Retinal pigment epithelial cell (primary cell): ENCODE measurements at regions not wholly inside any gene's neighbourhood (a gene's known extent, or its start where the extent isn't known, plus 50 kb on each side); places are given as distances from the start of the nearest gene placed in this dataset.

Experiments
- DNase-seq: peaks from one replicate; pipeline ENCODE4 v3.0.0-alpha.2; 2010; ENCODE audit warnings: low read depth
- H3K4me3 ChIP-seq: 2 replicates; pipeline ENCODE4 v1.5.1; 2011; ENCODE audit warnings: mild to moderate bottlenecking, low read length, control low read depth, moderate library complexity
- CTCF ChIP-seq: conservative IDR thresholded peaks from 2 replicates; pipeline ENCODE4 v1.5.1; 2011; ENCODE audit warnings: low read depth, low read length, control low read depth, inconsistent platforms

GRCh38 chr16:86101897-86102157 lies 202.9 kb downstream of the IRF8 start:
- TF ChIP-seq CTCF = no peak
- H3K4me3 ChIP-seq = no peak overlapping the region
- DNase-seq = no peak

GRCh38 chr16:86103320-86103719 lies 204.4 kb downstream of the IRF8 start:
- no peak for DNase-seq
- no peak overlapping the region for H3K4me3 ChIP-seq
- no peak for TF ChIP-seq CTCF

GRCh38 chr16:86104537-86105048 lies 205.6 kb downstream of the IRF8 start:
- no peak overlapping the region for H3K4me3 ChIP-seq
- no peak for DNase-seq
- no peak for TF ChIP-seq CTCF

GRCh38 chr16:86107215-86107825 lies 208.4 kb downstream of the IRF8 start:
- TF ChIP-seq CTCF = no peak
- DNase-seq = no peak

GRCh38 chr16:86108062-86108461 lies 209.1 kb downstream of the IRF8 start:
- DNase-seq = no peak
- no peak for TF ChIP-seq CTCF
- no peak overlapping the region for H3K4me3 ChIP-seq

More at GRCh38 chr16:86107215-86107825, 208.4 kb downstream of the IRF8 start:
- H3K4me3 ChIP-seq = no peak overlapping the region

GRCh38 chr16:86110134-86110533 lies 211.2 kb downstream of the IRF8 start:
- H3K4me3 ChIP-seq = no peak overlapping the region
- DNase-seq = no peak
- TF ChIP-seq CTCF = no peak

- no peak overlapping the region for H3K4me3 ChIP-seq
- DNase-seq = no peak
- TF ChIP-seq CTCF = no peak
These were observed 211.8 kb downstream of the IRF8 start for GRCh38 chr16:86110726-86111125.
